Type B pancreatic cell (in vitro differentiated cells): ENCODE measurements at regions not wholly inside any gene's neighbourhood (a gene's known extent, or its start where the extent isn't known, plus 50 kb on each side); places are given as distances from the start of the nearest gene placed in this dataset.
"Not testable (repeated sequence)": the region's sequence is repeated elsewhere in the genome, so short reads cannot be mapped to it uniquely, and the experiment has no call there.

Experiments
- DNase-seq: peaks from one replicate; pipeline ENCODE4 v3.0.0; 2021; ENCODE audit warnings: mixed read lengths; ENCODE audit not compliant: unreplicated experiment; ENCODE audit errors: extremely low spot score
- H3K27ac Mint-ChIP-seq: 2 replicates; pipeline ENCODE4 v1.8.0; 2021; ENCODE audit warnings: mild to moderate bottlenecking, mixed read lengths
- H3K27me3 Mint-ChIP-seq: 2 replicates; pipeline ENCODE4 v1.8.0; 2021; ENCODE audit warnings: mixed read lengths
- H3K36me3 Mint-ChIP-seq: 2 replicates; pipeline ENCODE4 v1.8.0; 2021; ENCODE audit warnings: mixed read lengths
- H3K4me1 Mint-ChIP-seq: one replicate; pipeline ENCODE4 v1.8.0; 2021; ENCODE audit warnings: mixed read lengths; ENCODE audit not compliant: unreplicated experiment
- H3K4me3 Mint-ChIP-seq: 2 replicates; pipeline ENCODE4 v1.8.0; 2021; ENCODE audit warnings: mild to moderate bottlenecking, mixed read lengths
- H3K9me3 Mint-ChIP-seq: 2 replicates; pipeline ENCODE4 v1.8.0; 2021; ENCODE audit warnings: mixed read lengths
- TF ChIP-seq, protein P1 (sequence below): fragments of 200-600 bp; sonication (generic); conservative IDR thresholded peaks from 2 replicates; pipeline ENCODE4 v1.5.0; 2021; ENCODE audit warnings: antibody characterized with exemption, mild to moderate bottlenecking

DNA sequence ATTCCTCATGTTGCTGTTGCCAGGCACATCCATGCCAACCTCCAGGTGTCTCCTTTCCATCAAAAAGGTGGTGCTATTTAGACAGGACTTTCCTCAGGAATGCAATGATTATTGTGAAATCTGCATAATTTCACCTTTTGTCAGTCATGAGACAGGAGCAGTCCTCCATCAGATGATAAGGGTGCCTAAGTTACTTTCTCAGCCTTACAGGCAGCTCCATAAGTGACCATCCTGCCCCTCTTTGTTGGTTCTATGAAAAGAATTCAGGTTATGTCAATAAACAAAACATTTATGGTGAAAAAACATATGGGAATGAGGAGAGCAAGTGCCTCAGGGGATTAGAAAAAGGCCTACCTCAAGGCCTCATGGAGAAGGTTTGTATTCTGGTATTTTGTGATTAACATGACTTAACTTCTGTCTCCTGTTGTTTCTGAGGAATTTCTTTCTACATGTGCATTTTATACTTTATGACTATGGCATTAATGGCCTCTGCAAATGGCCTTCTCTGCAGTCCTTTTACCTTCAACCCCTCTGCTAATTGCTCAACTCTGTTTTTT, 110.3 kb upstream of the DIAPH3 start:
- TF ChIP-seq, protein P1, sequence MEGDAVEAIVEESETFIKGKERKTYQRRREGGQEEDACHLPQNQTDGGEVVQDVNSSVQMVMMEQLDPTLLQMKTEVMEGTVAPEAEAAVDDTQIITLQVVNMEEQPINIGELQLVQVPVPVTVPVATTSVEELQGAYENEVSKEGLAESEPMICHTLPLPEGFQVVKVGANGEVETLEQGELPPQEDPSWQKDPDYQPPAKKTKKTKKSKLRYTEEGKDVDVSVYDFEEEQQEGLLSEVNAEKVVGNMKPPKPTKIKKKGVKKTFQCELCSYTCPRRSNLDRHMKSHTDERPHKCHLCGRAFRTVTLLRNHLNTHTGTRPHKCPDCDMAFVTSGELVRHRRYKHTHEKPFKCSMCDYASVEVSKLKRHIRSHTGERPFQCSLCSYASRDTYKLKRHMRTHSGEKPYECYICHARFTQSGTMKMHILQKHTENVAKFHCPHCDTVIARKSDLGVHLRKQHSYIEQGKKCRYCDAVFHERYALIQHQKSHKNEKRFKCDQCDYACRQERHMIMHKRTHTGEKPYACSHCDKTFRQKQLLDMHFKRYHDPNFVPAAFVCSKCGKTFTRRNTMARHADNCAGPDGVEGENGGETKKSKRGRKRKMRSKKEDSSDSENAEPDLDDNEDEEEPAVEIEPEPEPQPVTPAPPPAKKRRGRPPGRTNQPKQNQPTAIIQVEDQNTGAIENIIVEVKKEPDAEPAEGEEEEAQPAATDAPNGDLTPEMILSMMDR: no peak
- Mint-ChIP-seq H3K27me3 (no peaks in the 10 kb centered on the region), H3K4me1 (no peaks in the 10 kb centered on the region), H3K4me3 (no peak overlapping the region), H3K27ac (no peak overlapping the region), H3K36me3 (no peaks in the 10 kb centered on the region), H3K9me3 (no peaks in the 10 kb centered on the region)
- DNase-seq: no peak

DNA sequence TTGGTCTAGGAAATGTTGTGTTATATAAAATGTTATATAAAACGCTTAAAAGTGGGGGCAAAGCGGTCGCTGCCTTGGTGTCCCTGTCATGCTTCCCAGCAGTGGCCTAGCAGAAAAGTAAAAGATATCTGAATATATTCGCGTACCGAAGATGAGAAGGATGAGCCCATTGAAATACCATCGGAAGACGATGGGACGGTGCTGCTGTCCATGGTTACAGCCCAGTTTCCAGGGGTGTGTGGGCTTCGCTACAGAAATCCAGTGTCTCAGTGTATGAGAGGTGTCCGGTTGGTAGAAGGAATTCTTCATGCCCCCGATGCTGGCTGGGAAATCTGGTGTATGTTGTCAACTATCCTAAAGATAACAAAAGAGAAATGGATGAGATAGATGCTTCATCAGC, 110.9 kb upstream of the DIAPH3 start:
- H3K4me1 Mint-ChIP-seq: no peaks in the 10 kb centered on the region
- TF ChIP-seq, protein P1: no peak
- no peaks in the 10 kb centered on the region for H3K36me3 Mint-ChIP-seq
- no peak overlapping the region for H3K4me3 Mint-ChIP-seq
- no peaks in the 10 kb centered on the region for H3K27me3 Mint-ChIP-seq
- DNase-seq: no peak
- H3K9me3 Mint-ChIP-seq: no peaks in the 10 kb centered on the region
- H3K27ac Mint-ChIP-seq: no peak overlapping the region

DNA sequence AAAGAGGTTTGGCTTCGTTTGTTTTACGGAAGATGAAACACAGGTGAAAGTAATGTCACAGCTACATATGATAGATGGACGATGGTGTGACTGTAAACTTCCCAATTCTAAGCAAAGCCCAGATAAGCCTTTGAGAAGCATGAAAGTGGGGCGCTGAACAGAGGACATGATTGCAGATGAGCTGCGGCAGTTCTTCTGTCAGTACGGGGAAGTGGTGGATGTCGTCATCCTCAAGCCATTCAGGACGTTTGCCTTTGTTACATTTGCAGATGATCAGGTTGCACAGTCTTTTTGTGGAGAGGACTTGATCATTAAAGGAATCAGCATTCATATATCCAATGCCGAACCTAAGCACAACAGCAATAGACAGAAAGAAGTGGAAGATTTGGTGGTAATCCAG, 111.5 kb upstream of the DIAPH3 start:
- Mint-ChIP-seq H3K9me3 (no peaks in the 10 kb centered on the region), H3K4me3 (no peak overlapping the region), H3K36me3 (no peaks in the 10 kb centered on the region), H3K27me3 (no peaks in the 10 kb centered on the region), H3K4me1 (no peaks in the 10 kb centered on the region), H3K27ac (no peak overlapping the region)
- TF ChIP-seq, protein P1: no peak
- DNase-seq: no peak

DNA sequence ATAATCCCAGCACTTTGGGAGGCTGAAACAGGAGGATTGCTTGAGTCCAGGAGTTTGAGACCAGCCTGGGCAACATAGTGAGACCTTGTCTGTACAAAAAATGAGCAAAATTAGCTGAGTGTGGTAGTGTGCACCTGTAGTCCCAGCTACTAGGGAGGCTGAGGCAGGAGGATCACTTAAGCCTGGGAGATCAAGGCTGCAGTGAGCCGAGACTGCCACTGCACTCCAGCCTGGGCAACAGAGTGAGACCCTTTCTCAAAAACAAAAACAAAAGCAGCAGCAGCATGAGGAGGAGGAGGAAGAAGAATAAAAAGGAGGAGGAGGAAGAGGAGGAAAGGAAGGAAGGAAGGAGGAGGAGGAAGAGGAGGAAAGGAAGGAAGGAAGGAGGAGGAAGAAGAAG, 116.5 kb upstream of the TDRD3 start:
- H3K27ac Mint-ChIP-seq, DNase-seq, H3K4me1 Mint-ChIP-seq, H3K27me3 Mint-ChIP-seq, H3K9me3 Mint-ChIP-seq, H3K36me3 Mint-ChIP-seq, H3K4me3 Mint-ChIP-seq: not testable (repeated sequence)

DNA sequence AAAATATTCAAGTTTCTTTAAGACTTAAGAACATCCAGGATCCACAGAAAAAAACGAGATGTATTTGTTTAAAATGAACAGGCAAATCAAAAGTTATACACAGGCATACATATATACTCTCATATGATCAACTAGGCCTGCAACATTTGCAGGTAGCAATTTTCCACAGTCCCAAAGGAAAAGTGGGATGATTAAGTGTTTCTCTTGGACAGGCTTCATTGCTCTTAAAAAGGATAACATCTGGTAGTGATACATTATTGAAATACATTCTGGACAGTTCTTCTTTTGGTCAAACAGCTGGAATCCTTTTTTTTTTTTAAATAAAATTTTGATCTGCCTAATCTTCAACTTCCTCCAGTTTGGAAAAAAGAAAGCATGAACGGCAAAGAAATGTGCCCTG, 114.8 kb upstream of the TDRD3 start:
- TF ChIP-seq, protein P1: no peak
- no peaks in the 10 kb centered on the region for H3K36me3 Mint-ChIP-seq
- no peak overlapping the region for H3K27ac Mint-ChIP-seq
- H3K4me1 Mint-ChIP-seq: peaks cover 9% of the 10 kb centered on the region
- no peaks in the 10 kb centered on the region for H3K9me3 Mint-ChIP-seq
- no peak overlapping the region for H3K4me3 Mint-ChIP-seq
- DNase-seq: no peak
- H3K27me3 Mint-ChIP-seq: peaks cover 6% of the 10 kb centered on the region

DNA sequence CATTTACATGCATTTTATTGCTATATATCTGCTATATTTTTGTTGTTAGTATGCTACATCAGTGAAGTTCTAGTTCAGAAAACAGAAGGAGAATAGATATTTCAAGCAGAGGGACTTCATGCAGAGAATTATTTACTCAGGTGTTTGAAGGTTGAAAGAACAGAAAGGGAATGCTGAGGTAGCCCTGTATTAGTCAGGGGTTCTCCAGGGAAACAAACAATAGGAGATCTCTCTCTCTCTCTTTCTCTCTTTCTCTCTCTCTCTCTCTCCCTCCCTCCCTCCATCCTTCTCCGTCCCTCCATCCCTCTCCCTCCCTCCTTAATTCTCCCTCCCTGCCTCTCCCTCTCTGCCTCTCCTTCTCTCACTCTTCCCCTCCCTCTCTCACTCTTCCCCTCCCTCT, 114.3 kb upstream of the TDRD3 start:
- no peaks in the 10 kb centered on the region for H3K36me3 Mint-ChIP-seq
- DNase-seq: no peak
- no peaks in the 10 kb centered on the region for H3K9me3 Mint-ChIP-seq
- H3K27ac Mint-ChIP-seq: no peak overlapping the region
- TF ChIP-seq, protein P1: no peak
- no peak overlapping the region for H3K4me3 Mint-ChIP-seq
- H3K4me1 Mint-ChIP-seq: peaks cover 9% of the 10 kb centered on the region
- peaks cover 6% of the 10 kb centered on the region for H3K27me3 Mint-ChIP-seq
